K562 (cell line): ENCODE measurements at regions not wholly inside any gene's neighbourhood (a gene's known extent, or its start where the extent isn't known, plus 50 kb on each side); places are given as distances from the start of the nearest gene placed in this dataset.

Experiments used
- ATAC-seq: fragments of 200-7000 bp; cut with Tn5 transposase; 3 replicates; pipeline ENCODE4 v1.9.1; 2020; ENCODE audit warnings: moderate library complexity
- BruUV-seq: library from RNA; stranded (reverse); fragments of 400-500 nt; replicated peaks from 2 replicates; lab custom pipeline; 2021; lab: Mats Ljungman, UMichigan
- CTCF ChIA-PET: fragments of 300-600 bp; formaldehyde crosslinking; extraction: SDS; loops from one replicate; lab custom pipeline; 2021; ENCODE audit warnings: low intra/inter-chr PET ratio; lab: Yijun Ruan, JAX
- POLR2A ChIA-PET: fragments of 300-600, 350-650 bp; sonication (Branson Sonifier 250); formaldehyde crosslinking; extraction: SDS; loops from one replicate; lab custom pipeline; 2021; ENCODE audit warnings: antibody characterized with exemption, inconsistent platforms; lab: Yijun Ruan, JAX
- DNase-seq, 4 experiments: peaks; one replicate each; pipeline versions ENCODE4 v3.0.0 to v3.0.0-alpha.2; 2011 to 2018; ENCODE audit warnings: low spot score in 3 of 4, mixed read lengths in 3 of 4; ENCODE audit errors: extremely low read depth in 1 of 4
- FAIRE-seq: peaks from 2 replicates; lab custom pipeline; 2011; peaks lifted over from hg19 to GRCh38; lab: Jason Lieb, UNC
- H2AFZ ChIP-seq: 2 replicates; pipeline ENCODE4 v1.6.0; 2011; ENCODE audit warnings: low read depth, low read length, control low read depth, inconsistent platforms
- H3K27ac ChIP-seq: fragments of 200-600 bp; 3 replicates; pipeline ENCODE4 v1.8.0; 2011; ENCODE audit warnings: low read depth, mild to moderate bottlenecking, control low read depth, inconsistent platforms, low read length, moderate library complexity, mixed read lengths; ENCODE audit errors: extremely low read depth
- H3K27me3 ChIP-seq, 2 experiments: fragments of 300-600 bp in 1 of 2; 2 replicates in 1 of 2; 3 replicates in 1 of 2; pipeline versions ENCODE4 v1.6.0 to v1.8.0; 2011; ENCODE audit warnings: inconsistent platforms in 2 of 2, low read length in 2 of 2, mild to moderate bottlenecking in 1 of 2, mixed read lengths in 1 of 2, moderate library complexity in 1 of 2; ENCODE audit not compliant: control insufficient read depth in 2 of 2, insufficient read depth in 2 of 2
- H3K36me3 ChIP-seq: fragments of 300-600 bp; 3 replicates; pipeline ENCODE4 v1.8.0; 2011; ENCODE audit warnings: mild to moderate bottlenecking, low read length, inconsistent platforms; ENCODE audit not compliant: control insufficient read depth, insufficient read depth
- H3K4me1 ChIP-seq, 2 experiments: fragments of 200-600 bp in 1 of 2; replicated peaks in 1 of 2; 2 replicates in 1 of 2; 3 replicates in 1 of 2; pipeline versions ENCODE4 v1.5.1 to v1.8.0; 2011; ENCODE audit warnings: inconsistent platforms in 2 of 2, low read length in 2 of 2, mild to moderate bottlenecking in 1 of 2, mixed read lengths in 1 of 2, moderate library complexity in 1 of 2; ENCODE audit not compliant: control insufficient read depth in 2 of 2, insufficient read depth in 2 of 2
- H3K4me2 ChIP-seq: 2 replicates; pipeline ENCODE4 v1.6.1; 2011; ENCODE audit warnings: low read length, control low read depth, inconsistent platforms, mixed read lengths; ENCODE audit not compliant: insufficient read depth
- H3K4me3 ChIP-seq: fragments of 200-600 bp; sonication (generic), shearing (Covaris generic); 2 replicates; pipeline ENCODE4 v1.5.1; 2016; ENCODE audit warnings: control low read depth, inconsistent platforms
- H3K79me2 ChIP-seq: fragments of 200-600 bp; 3 replicates; pipeline ENCODE4 v1.8.0; 2011; ENCODE audit warnings: low read length, inconsistent platforms; ENCODE audit not compliant: control insufficient read depth, insufficient read depth
- H3K9ac ChIP-seq, 2 experiments: 2 replicates each; pipeline versions ENCODE4 v1.6.0 to v1.6.1; 2011; ENCODE audit warnings: low read depth in 2 of 2, low read length in 2 of 2, control low read depth in 1 of 2, inconsistent platforms in 1 of 2, mild to moderate bottlenecking in 1 of 2, mixed read lengths in 1 of 2; ENCODE audit not compliant: insufficient read depth in 1 of 2
- H3K9me1 ChIP-seq: one replicate; pipeline ENCODE4 v1.6.0; 2011; ENCODE audit warnings: inconsistent platforms, mild to moderate bottlenecking, low read length, moderate library complexity; ENCODE audit not compliant: control insufficient read depth, insufficient read depth
- H3K9me3 ChIP-seq: replicated peaks from 2 replicates; pipeline ENCODE4 v1.5.1; 2011; ENCODE audit warnings: low read depth, low read length, inconsistent platforms; ENCODE audit not compliant: control insufficient read depth, insufficient read depth
- H4K20me1 ChIP-seq: replicated peaks from 2 replicates; pipeline ENCODE4 v1.6.1; 2011; ENCODE audit warnings: low read length, inconsistent platforms, mixed read lengths; ENCODE audit not compliant: control insufficient read depth, insufficient read depth
- ATF3 ChIP-seq, 2 experiments: fragments of 450-650 bp in 1 of 2; sonication (generic) in 1 of 2; formaldehyde crosslinking in 1 of 2; IDR thresholded peaks in 1 of 2; conservative IDR thresholded peaks in 1 of 2; 2 replicates each; pipeline versions ENCODE4 v1.6.1 to v1.8.1; 2016 to 2023; ENCODE audit warnings: mild to moderate bottlenecking in 2 of 2, moderate library complexity in 2 of 2, inconsistent platforms in 1 of 2, missing genetic modification reagents in 1 of 2
- HNRNPLL ChIP-seq: fragments of 200-400 bp; formaldehyde crosslinking; IDR thresholded peaks from 2 replicates; pipeline ENCODE4 v1.6.1; 2017; ENCODE audit warnings: low read length, low read depth, mild to moderate bottlenecking; ENCODE audit not compliant: poor library complexity, severe bottlenecking
- MBD2 ChIP-seq: sonication (generic); IDR thresholded peaks from 2 replicates; pipeline ENCODE4 v1.6.1; 2016; ENCODE audit warnings: low read depth, borderline replicate concordance
- RB1 ChIP-seq: fragments of 450-650 bp; IDR thresholded peaks from 2 replicates; pipeline ENCODE4 v1.6.1; 2017; ENCODE audit warnings: low read depth, mild to moderate bottlenecking
- WGBS: fragments of 100-300 bp; shearing (Covaris generic); methylation state at CpG from one replicate; pipeline ENCODE4 v1.1.6; 2016; ENCODE audit warnings: low coverage, mixed read lengths; ENCODE audit not compliant: insufficient coverage; ENCODE audit errors: missing lambda C conversion rate; 5-methylcytosine and 5-hydroxymethylcytosine counted together
- in situ Hi-C: fragments of 300-500 bp; cut with MboI; formaldehyde crosslinking; loops from 4 replicates; pipeline ENCODE4 v1.15.0; 2018; ENCODE audit warnings: inconsistent platforms, mixed read lengths
- intact Hi-C: fragments of 100-400 bp; cut with micrococcal nuclease; formaldehyde crosslinking; loops from 2 replicates; pipeline ENCODE4 v1.14.2; 2022
- TF ChIP-seq, protein P1 (sequence below): fragments of 200-800 bp; sonication (Bioruptor generic); IDR thresholded peaks from 2 replicates; pipeline ENCODE4 v1.6.1; 2016; ENCODE audit warnings: missing genetic modification characterization, missing compliant biosample characterization

GRCh38 chr13:87255394-87255793 is 415.8 kb upstream of the SLITRK5 start:
- H3K9ac ChIP-seq: no peak overlapping the region
- ChIA-PET CTCF (no interaction called here), POLR2A (no interaction called here)
- no peak for TF ChIP-seq RB1
- 11% methylated on average over 5 of the region's 5 CpGs for WGBS
- BruUV-seq: no TSS peak
- no peaks in the 10 kb centered on the region for H3K79me2 ChIP-seq
- H3K4me3 ChIP-seq: no peak overlapping the region
- no peaks in the 10 kb centered on the region for H3K27me3 ChIP-seq
- ATAC-seq (no peak), FAIRE-seq (no peak), DNase-seq (no peak)
- H3K27ac ChIP-seq: no peak overlapping the region
- H3K9me3 ChIP-seq: no peaks in the 10 kb centered on the region
- intact Hi-C loops: no loop called here
- H3K4me2 ChIP-seq: no peak overlapping the region
- in situ Hi-C loops: no loop called here
- H2AFZ ChIP-seq: no peak overlapping the region
- H3K4me1 ChIP-seq: no peaks in the 10 kb centered on the region
- H3K9me1 ChIP-seq: no peaks in the 10 kb centered on the region
- no peaks in the 10 kb centered on the region for H4K20me1 ChIP-seq
- H3K36me3 ChIP-seq: no peaks in the 10 kb centered on the region

- H3K9me1 ChIP-seq: no peaks in the 10 kb centered on the region
- DNase-seq: no peak
- no peak overlapping the region for H3K27ac ChIP-seq
- H3K27me3 ChIP-seq: no peaks in the 10 kb centered on the region
- POLR2A ChIA-PET: no interaction called here
- H3K4me2 ChIP-seq: no peak overlapping the region
- FAIRE-seq: no peak
- H3K36me3 ChIP-seq: no peaks in the 10 kb centered on the region
- intact Hi-C loops (no loop called here), in situ Hi-C loops (no loop called here)
- H3K4me1 ChIP-seq: no peaks in the 10 kb centered on the region
- 0% methylated on average over 3 of the region's 5 CpGs for WGBS
- H2AFZ ChIP-seq: no peak overlapping the region
- no TSS peak for BruUV-seq
- no peak overlapping the region for H3K4me3 ChIP-seq
- H4K20me1 ChIP-seq: no peaks in the 10 kb centered on the region
- no peak overlapping the region for H3K9ac ChIP-seq
- CTCF ChIA-PET: no interaction called here
- no peaks in the 10 kb centered on the region for H3K9me3 ChIP-seq
- H3K79me2 ChIP-seq: no peaks in the 10 kb centered on the region
- ATAC-seq: no peak
- no peak for TF ChIP-seq ATF3 (IDR thresholded peaks at IDR 0.05)
- TF ChIP-seq ATF3 (CRISPR knock-in tag; conservative IDR thresholded peaks at IDR 0.05): no peak
- TF ChIP-seq MBD2: no peak
- TF ChIP-seq, protein P1, sequence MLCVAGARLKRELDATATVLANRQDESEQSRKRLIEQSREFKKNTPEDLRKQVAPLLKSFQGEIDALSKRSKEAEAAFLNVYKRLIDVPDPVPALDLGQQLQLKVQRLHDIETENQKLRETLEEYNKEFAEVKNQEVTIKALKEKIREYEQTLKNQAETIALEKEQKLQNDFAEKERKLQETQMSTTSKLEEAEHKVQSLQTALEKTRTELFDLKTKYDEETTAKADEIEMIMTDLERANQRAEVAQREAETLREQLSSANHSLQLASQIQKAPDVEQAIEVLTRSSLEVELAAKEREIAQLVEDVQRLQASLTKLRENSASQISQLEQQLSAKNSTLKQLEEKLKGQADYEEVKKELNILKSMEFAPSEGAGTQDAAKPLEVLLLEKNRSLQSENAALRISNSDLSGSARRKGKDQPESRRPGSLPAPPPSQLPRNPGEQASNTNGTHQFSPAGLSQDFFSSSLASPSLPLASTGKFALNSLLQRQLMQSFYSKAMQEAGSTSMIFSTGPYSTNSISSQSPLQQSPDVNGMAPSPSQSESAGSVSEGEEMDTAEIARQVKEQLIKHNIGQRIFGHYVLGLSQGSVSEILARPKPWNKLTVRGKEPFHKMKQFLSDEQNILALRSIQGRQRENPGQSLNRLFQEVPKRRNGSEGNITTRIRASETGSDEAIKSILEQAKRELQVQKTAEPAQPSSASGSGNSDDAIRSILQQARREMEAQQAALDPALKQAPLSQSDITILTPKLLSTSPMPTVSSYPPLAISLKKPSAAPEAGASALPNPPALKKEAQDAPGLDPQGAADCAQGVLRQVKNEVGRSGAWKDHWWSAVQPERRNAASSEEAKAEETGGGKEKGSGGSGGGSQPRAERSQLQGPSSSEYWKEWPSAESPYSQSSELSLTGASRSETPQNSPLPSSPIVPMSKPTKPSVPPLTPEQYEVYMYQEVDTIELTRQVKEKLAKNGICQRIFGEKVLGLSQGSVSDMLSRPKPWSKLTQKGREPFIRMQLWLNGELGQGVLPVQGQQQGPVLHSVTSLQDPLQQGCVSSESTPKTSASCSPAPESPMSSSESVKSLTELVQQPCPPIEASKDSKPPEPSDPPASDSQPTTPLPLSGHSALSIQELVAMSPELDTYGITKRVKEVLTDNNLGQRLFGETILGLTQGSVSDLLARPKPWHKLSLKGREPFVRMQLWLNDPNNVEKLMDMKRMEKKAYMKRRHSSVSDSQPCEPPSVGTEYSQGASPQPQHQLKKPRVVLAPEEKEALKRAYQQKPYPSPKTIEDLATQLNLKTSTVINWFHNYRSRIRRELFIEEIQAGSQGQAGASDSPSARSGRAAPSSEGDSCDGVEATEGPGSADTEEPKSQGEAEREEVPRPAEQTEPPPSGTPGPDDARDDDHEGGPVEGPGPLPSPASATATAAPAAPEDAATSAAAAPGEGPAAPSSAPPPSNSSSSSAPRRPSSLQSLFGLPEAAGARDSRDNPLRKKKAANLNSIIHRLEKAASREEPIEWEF (CRISPR knock-in tag): no peak
- TF ChIP-seq HNRNPLL: no peak
Observed at GRCh38 chr13:87259479-87260083, 411.6 kb upstream of the SLITRK5 start.
